ENCODE measurements at regions not wholly inside any gene's neighbourhood (a gene's known extent, or its start where the extent isn't known, plus 50 kb on each side); places are given as distances from the start of the nearest gene placed in this dataset.

DNA sequence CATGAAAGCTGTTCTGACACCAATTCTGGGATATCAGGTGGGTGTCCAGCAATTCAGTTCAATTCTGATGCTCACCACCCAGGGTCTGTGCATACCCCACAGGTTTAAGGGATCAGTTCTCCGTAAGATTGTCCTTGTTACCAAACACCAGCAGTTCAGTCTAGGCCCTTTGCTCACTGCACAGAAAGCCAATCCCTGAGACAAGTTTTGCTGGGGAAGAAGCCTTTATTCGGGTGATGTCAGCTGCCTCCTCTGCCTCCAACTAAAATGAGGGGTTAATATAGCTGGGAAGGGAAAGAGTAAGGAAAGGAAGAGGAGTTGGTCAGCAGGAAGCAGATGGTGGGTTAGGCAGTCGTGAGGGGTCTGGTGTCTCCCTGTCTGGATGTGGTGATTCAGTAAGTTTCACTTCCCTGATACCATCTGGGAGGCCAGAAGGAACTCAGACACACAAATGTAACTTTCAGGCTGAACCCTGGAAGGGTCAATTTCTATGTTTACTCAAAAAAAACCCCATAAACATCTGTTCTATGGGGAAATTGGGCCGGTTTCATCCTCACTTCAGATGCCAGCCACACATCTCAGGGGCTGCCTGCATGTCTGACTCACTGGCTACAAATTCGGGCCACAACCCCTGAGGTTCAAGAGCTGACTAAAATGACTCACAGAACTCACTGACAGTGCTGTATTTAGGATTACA is 83.3 kb upstream of the PGBD5 start:
- TF ChIP-seq CTCF (IDR thresholded peaks at IDR 0.05; ENCODE audit: control insufficient read depth, extremely low read depth, insufficient read depth), result no peak
- H3K4me3 ChIP-seq (ENCODE audit: low read depth, low read length), result no peak overlapping the region
- DNase-seq (ENCODE audit: low read depth), result no peak

- TF ChIP-seq CTCF (IDR thresholded peaks at IDR 0.05; ENCODE audit: control insufficient read depth, extremely low read depth, insufficient read depth), result no peak
- no peak overlapping the region for H3K4me3 ChIP-seq (ENCODE audit: low read depth, low read length)
- no peak for DNase-seq (ENCODE audit: low read depth)
Observed at GRCh38 chr1:230507666-230508402, 81.7 kb upstream of the PGBD5 start.

GRCh38 chr1:230507236-230507635 is 81.1 kb upstream of the PGBD5 start:
- TF ChIP-seq CTCF (IDR thresholded peaks at IDR 0.05; ENCODE audit: control insufficient read depth, extremely low read depth, insufficient read depth), result no peak
- no peak for DNase-seq (ENCODE audit: low read depth)
- no peak overlapping the region for H3K4me3 ChIP-seq (ENCODE audit: low read depth, low read length)

GRCh38 chr1:230506451-230506850 is 80.3 kb upstream of the PGBD5 start:
- H3K4me3 ChIP-seq (ENCODE audit: low read depth, low read length), result no peak overlapping the region
- TF ChIP-seq CTCF (IDR thresholded peaks at IDR 0.05; ENCODE audit: control insufficient read depth, extremely low read depth, insufficient read depth), result no peak
- DNase-seq (ENCODE audit: low read depth), result no peak

DNA sequence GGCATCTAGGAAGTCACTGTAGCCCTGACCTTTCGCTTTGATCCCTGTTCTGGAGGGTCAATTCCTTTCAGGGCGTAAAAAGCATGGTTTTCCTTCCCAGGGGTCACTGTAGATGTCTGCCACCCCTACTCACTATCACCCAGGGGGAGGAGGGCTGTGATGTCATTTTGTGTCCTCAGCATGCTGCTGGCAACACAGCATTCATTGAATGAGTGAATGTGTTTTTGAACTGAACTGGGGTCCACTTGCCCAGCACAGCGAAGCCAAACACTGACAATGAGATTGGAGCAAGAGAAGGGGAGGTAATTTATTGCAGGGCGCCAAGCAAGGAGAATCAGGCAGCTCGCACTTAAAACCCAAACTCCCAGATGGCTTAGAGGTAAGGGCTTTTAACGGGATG is 78.2 kb upstream of the PGBD5 start:
- no peak for DNase-seq (ENCODE audit: low read depth)
- TF ChIP-seq CTCF (IDR thresholded peaks at IDR 0.05; ENCODE audit: control insufficient read depth, extremely low read depth, insufficient read depth), result no peak
- no peak overlapping the region for H3K4me3 ChIP-seq (ENCODE audit: low read depth, low read length)

DNA sequence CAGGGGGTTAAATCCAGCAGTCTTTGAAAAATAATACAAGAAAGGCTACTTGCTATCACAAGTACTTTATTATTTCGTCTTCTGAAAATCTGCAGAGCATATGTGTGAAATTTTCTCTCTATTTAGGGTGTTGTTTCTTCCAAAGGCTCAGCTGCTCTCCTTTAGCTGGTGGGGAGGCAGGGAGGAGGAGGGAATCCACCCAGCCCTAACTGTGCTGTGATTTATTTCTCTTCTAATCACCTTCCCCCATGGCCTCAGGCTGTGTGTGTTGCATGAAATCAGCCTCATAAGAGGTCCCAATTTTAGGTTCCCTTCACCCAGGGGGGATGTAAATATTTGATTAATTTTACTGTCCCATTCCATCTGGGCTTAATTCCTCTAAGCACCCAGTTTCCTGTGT is 77.6 kb upstream of the PGBD5 start:
- H3K4me3 ChIP-seq (ENCODE audit: low read depth, low read length), result no peak overlapping the region
- TF ChIP-seq CTCF (IDR thresholded peaks at IDR 0.05; ENCODE audit: control insufficient read depth, extremely low read depth, insufficient read depth), result no peak
- no peak for DNase-seq (ENCODE audit: low read depth)

Measured in LNCaP clone FGC (cell line).